ENCODE measurements at regions not wholly inside any gene's neighbourhood (a gene's known extent, or its start where the extent isn't known, plus 50 kb on each side); places are given as distances from the start of the nearest gene placed in this dataset.

GRCh38 chr2:15850534-15850933 lies 89.8 kb upstream of the MYCN start:
- H3K9me3 Mint-ChIP-seq, result peaks cover 6% of the 10 kb centered on the region
- H3K27me3 Mint-ChIP-seq, result no peaks in the 10 kb centered on the region
- no peak for DNase-seq (ENCODE audit: low spot score in 2 of 2)
- no peak overlapping the region for H3K4me3 Mint-ChIP-seq
- ATAC-seq (replicated peaks; ENCODE audit: extremely low read depth, poor library complexity, severe bottlenecking), result no peak
- H3K36me3 Mint-ChIP-seq (ENCODE audit: insufficient read depth), result no peaks in the 10 kb centered on the region
- H3K4me1 Mint-ChIP-seq, result no peaks in the 10 kb centered on the region
- no peak overlapping the region for H3K27ac Mint-ChIP-seq (ENCODE audit: low read depth)

GRCh38 chr2:15851076-15851693 lies 89.2 kb upstream of the MYCN start:
- Mint-ChIP-seq H3K36me3 (ENCODE audit: insufficient read depth) (no peaks in the 10 kb centered on the region), H3K27ac (ENCODE audit: low read depth) (no peak overlapping the region)

GRCh38 chr2:15852811-15853210 lies 87.5 kb upstream of the MYCN start:
- Mint-ChIP-seq H3K4me1 (no peaks in the 10 kb centered on the region), H3K36me3 (ENCODE audit: insufficient read depth) (no peaks in the 10 kb centered on the region), H3K27me3 (no peaks in the 10 kb centered on the region), H3K27ac (ENCODE audit: low read depth) (no peak overlapping the region), H3K9me3 (peaks cover 11% of the 10 kb centered on the region), H3K4me3 (no peak overlapping the region)
- ATAC-seq (replicated peaks; ENCODE audit: extremely low read depth, poor library complexity, severe bottlenecking) (no peak), DNase-seq (ENCODE audit: low spot score in 2 of 2) (no peak)

More at GRCh38 chr2:15851076-15851693, 89.2 kb upstream of the MYCN start:
- ATAC-seq (replicated peaks; ENCODE audit: extremely low read depth, poor library complexity, severe bottlenecking) (no peak), DNase-seq (ENCODE audit: low spot score in 2 of 2) (no peak)
- Mint-ChIP-seq H3K27me3 (no peaks in the 10 kb centered on the region), H3K4me1 (no peaks in the 10 kb centered on the region), H3K9me3 (peaks cover 7% of the 10 kb centered on the region), H3K4me3 (no peak overlapping the region)

- Mint-ChIP-seq H3K36me3 (ENCODE audit: insufficient read depth) (no peaks in the 10 kb centered on the region), H3K9me3 (peaks cover 11% of the 10 kb centered on the region), H3K27ac (ENCODE audit: low read depth) (no peak overlapping the region), H3K27me3 (no peaks in the 10 kb centered on the region), H3K4me1 (no peaks in the 10 kb centered on the region), H3K4me3 (no peak overlapping the region)
- ATAC-seq (replicated peaks; ENCODE audit: extremely low read depth, poor library complexity, severe bottlenecking), result no peak
- no peak for DNase-seq (ENCODE audit: low spot score in 2 of 2)
These were observed 86.4 kb upstream of the MYCN start for GRCh38 chr2:15853903-15854302.

GRCh38 chr2:15855766-15856260 lies 84.5 kb upstream of the MYCN start:
- Mint-ChIP-seq H3K27ac (ENCODE audit: low read depth) (no peak overlapping the region), H3K4me3 (no peak overlapping the region), H3K4me1 (no peaks in the 10 kb centered on the region), H3K36me3 (ENCODE audit: insufficient read depth) (no peaks in the 10 kb centered on the region), H3K9me3 (peaks cover 5% of the 10 kb centered on the region), H3K27me3 (no peaks in the 10 kb centered on the region)
- DNase-seq (ENCODE audit: low spot score in 2 of 2) (no peak), ATAC-seq (replicated peaks; ENCODE audit: extremely low read depth, poor library complexity, severe bottlenecking) (no peak)

GRCh38 chr2:15856318-15856717 lies 84.0 kb upstream of the MYCN start:
- no peak for ATAC-seq (replicated peaks; ENCODE audit: extremely low read depth, poor library complexity, severe bottlenecking)
- H3K9me3 Mint-ChIP-seq, result peaks cover 5% of the 10 kb centered on the region
- H3K4me1 Mint-ChIP-seq, result no peaks in the 10 kb centered on the region
- H3K4me3 Mint-ChIP-seq, result no peak overlapping the region
- H3K27me3 Mint-ChIP-seq, result no peaks in the 10 kb centered on the region
- no peak overlapping the region for H3K27ac Mint-ChIP-seq (ENCODE audit: low read depth)
- H3K36me3 Mint-ChIP-seq (ENCODE audit: insufficient read depth), result no peaks in the 10 kb centered on the region
- no peak for DNase-seq (ENCODE audit: low spot score in 2 of 2)

GRCh38 chr2:15858466-15858865 lies 81.9 kb upstream of the MYCN start:
- H3K9me3 Mint-ChIP-seq, result peaks cover 5% of the 10 kb centered on the region
- ATAC-seq (replicated peaks; ENCODE audit: extremely low read depth, poor library complexity, severe bottlenecking), result no peak
- no peaks in the 10 kb centered on the region for H3K36me3 Mint-ChIP-seq (ENCODE audit: insufficient read depth)

GRCh38 chr2:15860051-15860663 lies 80.2 kb upstream of the MYCN start:
- no peaks in the 10 kb centered on the region for H3K27me3 Mint-ChIP-seq
- DNase-seq (ENCODE audit: low spot score in 2 of 2), result no peak

More at GRCh38 chr2:15858466-15858865, 81.9 kb upstream of the MYCN start:
- Mint-ChIP-seq H3K4me3 (no peak overlapping the region), H3K27me3 (no peaks in the 10 kb centered on the region), H3K4me1 (no peaks in the 10 kb centered on the region), H3K27ac (ENCODE audit: low read depth) (no peak overlapping the region)
- no peak for DNase-seq (ENCODE audit: low spot score in 2 of 2)

GRCh38 chr2:15860760-15861159 lies 79.6 kb upstream of the MYCN start:
- ATAC-seq (replicated peaks; ENCODE audit: extremely low read depth, poor library complexity, severe bottlenecking) (no peak), DNase-seq (ENCODE audit: low spot score in 2 of 2) (no peak)
- Mint-ChIP-seq H3K27me3 (no peaks in the 10 kb centered on the region), H3K27ac (ENCODE audit: low read depth) (no peak overlapping the region), H3K4me3 (no peak overlapping the region), H3K4me1 (no peaks in the 10 kb centered on the region), H3K9me3 (peaks cover 5% of the 10 kb centered on the region), H3K36me3 (ENCODE audit: insufficient read depth) (no peaks in the 10 kb centered on the region)

More at GRCh38 chr2:15860051-15860663, 80.2 kb upstream of the MYCN start:
- Mint-ChIP-seq H3K4me3 (no peak overlapping the region), H3K27ac (ENCODE audit: low read depth) (no peak overlapping the region), H3K4me1 (no peaks in the 10 kb centered on the region), H3K9me3 (peaks cover 5% of the 10 kb centered on the region), H3K36me3 (ENCODE audit: insufficient read depth) (no peaks in the 10 kb centered on the region)
- no peak for ATAC-seq (replicated peaks; ENCODE audit: extremely low read depth, poor library complexity, severe bottlenecking)

- Mint-ChIP-seq H3K4me1 (no peaks in the 10 kb centered on the region), H3K4me3 (no peak overlapping the region), H3K27ac (ENCODE audit: low read depth) (no peak overlapping the region), H3K9me3 (peaks cover 3% of the 10 kb centered on the region), H3K27me3 (no peaks in the 10 kb centered on the region), H3K36me3 (ENCODE audit: insufficient read depth) (no peaks in the 10 kb centered on the region)
- ATAC-seq (replicated peaks; ENCODE audit: extremely low read depth, poor library complexity, severe bottlenecking), result no peak
- DNase-seq (ENCODE audit: low spot score in 2 of 2), result no peak
These were observed 79.1 kb upstream of the MYCN start for GRCh38 chr2:15861172-15861822.

GRCh38 chr2:15861898-15862297 lies 78.5 kb upstream of the MYCN start:
- no peak for DNase-seq (ENCODE audit: low spot score in 2 of 2)
- no peaks in the 10 kb centered on the region for H3K4me1 Mint-ChIP-seq
- H3K27ac Mint-ChIP-seq (ENCODE audit: low read depth), result no peak overlapping the region
- H3K9me3 Mint-ChIP-seq, result no peaks in the 10 kb centered on the region
- no peak for ATAC-seq (replicated peaks; ENCODE audit: extremely low read depth, poor library complexity, severe bottlenecking)
- no peaks in the 10 kb centered on the region for H3K27me3 Mint-ChIP-seq
- no peak overlapping the region for H3K4me3 Mint-ChIP-seq
- no peaks in the 10 kb centered on the region for H3K36me3 Mint-ChIP-seq (ENCODE audit: insufficient read depth)

- Mint-ChIP-seq H3K4me3 (no peak overlapping the region), H3K9me3 (no peaks in the 10 kb centered on the region), H3K27ac (ENCODE audit: low read depth) (no peak overlapping the region), H3K27me3 (no peaks in the 10 kb centered on the region), H3K36me3 (ENCODE audit: insufficient read depth) (no peaks in the 10 kb centered on the region), H3K4me1 (no peaks in the 10 kb centered on the region)
- ATAC-seq (replicated peaks; ENCODE audit: extremely low read depth, poor library complexity, severe bottlenecking), result no peak
- DNase-seq (ENCODE audit: low spot score in 2 of 2), result no peak
These were observed 77.3 kb upstream of the MYCN start for GRCh38 chr2:15863089-15863488.
